Psoas muscle (tissue), 7 donors: ENCODE measurements at regions not wholly inside any gene's neighbourhood (a gene's known extent, or its start where the extent isn't known, plus 50 kb on each side); places are given as distances from the start of the nearest gene placed in this dataset.

Experiments used
- ATAC-seq, 4 donors: fragments of 200-7000 bp; cut with Tn5 transposase; one replicate each; pipeline ENCODE4 v1.9.1; 2020; ENCODE audit warnings: moderate library complexity in 3 of 4, mild to moderate bottlenecking in 2 of 4
- DNase-seq, 2 donors: peaks; one replicate each; pipeline ENCODE4 v3.0.0-alpha.2; 2020
- H3K27ac ChIP-seq: fragments of 200-600 bp; one replicate; pipeline ENCODE4 v1.8.0; 2022
- H3K27me3 ChIP-seq, 3 donors: fragments of 200-600 bp in 1 of 3; one replicate each; pipeline versions ENCODE4 v1.6.1 to v1.8.0; 2013 to 2022; ENCODE audit warnings: low read length in 2 of 3, mild to moderate bottlenecking in 2 of 3, moderate library complexity in 1 of 3; ENCODE audit not compliant: insufficient read depth in 3 of 3
- H3K36me3 ChIP-seq, 2 donors: fragments of 200-600 bp in 1 of 2; one replicate each; pipeline versions ENCODE4 v1.6.1 to v1.8.0; 2013 to 2022; ENCODE audit warnings: low read depth in 1 of 2, mild to moderate bottlenecking in 1 of 2, moderate library complexity in 1 of 2; ENCODE audit not compliant: insufficient read depth in 1 of 2
- H3K4me1 ChIP-seq: fragments of 200-600 bp; one replicate; pipeline ENCODE4 v1.8.0; 2022
- H3K4me3 ChIP-seq: fragments of 200-600 bp; one replicate; pipeline ENCODE4 v1.8.0; 2022; ENCODE audit warnings: mild to moderate bottlenecking
- H3K9me3 ChIP-seq: fragments of 200-600 bp; one replicate; pipeline ENCODE4 v1.8.0; 2022
- CTCF ChIP-seq: fragments of 200-600 bp; IDR thresholded peaks from one replicate; pipeline ENCODE4 v1.8.0; 2022; ENCODE audit warnings: antibody characterized with exemption
- WGBS, 3 donors: extraction: QIAGEN DNeasy Blood & Tissue Kit; methylation state at CpG; one replicate each; pipeline versions ENCODE4 v1.1.6 to v1.1.7; 2013; 5-methylcytosine and 5-hydroxymethylcytosine counted together
- intact Hi-C, 2 donors: fragments of 100-400 bp; cut with DNase I; formaldehyde crosslinking; loops; one replicate each; pipeline versions ENCODE4 v1.11.0 to v1.14.2; 2022
- donor health status: healthy with polysubstance abuse.
- donor health status: DM: no; HTN: no; CAD: no; lungs with moderate emphysema.
- donor health status: Bipolar disorder and iron deficiency.
- donor health status: healthy.
- donor health status: DM: yes; HTN: yes; CAD: no.
- donor health status: DM: no; HTN: no; CAD: no.
- donor health status: DM: yes; HTN: yes; CAD: no.

GRCh38 chr11:134876226-134876625, 464.2 kb upstream of the B3GAT1 start:
- DNase-seq (no peak), ATAC-seq (no peak)
- intact Hi-C loops, result no loop called here
- WGBS, 3 donors, result 72 to 82% (median 79%) methylated on average over 8 of the region's 8 CpGs
- Histone ChIP-seq H3K9me3 (no peaks in the 10 kb centered on the region), H3K27ac (no peak overlapping the region), H3K4me3 (no peak overlapping the region), H3K27me3 (peaks cover 0 to 5% (median 2%) of the 10 kb centered on the region in 3 donors), H3K36me3 (no peaks in the 10 kb centered on the region), H3K4me1 (no peaks in the 10 kb centered on the region)
- no peak for TF ChIP-seq CTCF

GRCh38 chr11:134866981-134867675, 455.1 kb upstream of the B3GAT1 start:
- Histone ChIP-seq H3K27me3 (peaks cover 0 to 4% (median 0%) of the 10 kb centered on the region in 3 donors), H3K4me1 (no peaks in the 10 kb centered on the region), H3K36me3 (no peaks in the 10 kb centered on the region), H3K4me3 (no peak overlapping the region), H3K9me3 (no peaks in the 10 kb centered on the region), H3K27ac (no peak overlapping the region)
- intact Hi-C loops, result no loop called here
- WGBS, 3 donors, result 79 to 84% (median 80%) methylated on average over 11 of the region's 11 CpGs
- ATAC-seq, result no peak
- no peak for DNase-seq
- TF ChIP-seq CTCF, result no peak

- Histone ChIP-seq H3K9me3 (no peaks in the 10 kb centered on the region), H3K4me1 (no peaks in the 10 kb centered on the region), H3K27me3 (peaks cover 0 to 4% (median 0%) of the 10 kb centered on the region in 3 donors), H3K36me3 (no peaks in the 10 kb centered on the region), H3K27ac (no peak overlapping the region), H3K4me3 (no peak overlapping the region)
- no peak for TF ChIP-seq CTCF
- DNase-seq (no peak), ATAC-seq (no peak)
- WGBS, 3 donors, result 52 to 62% (median 60%) methylated on average over 6 of the region's 6 CpGs
- intact Hi-C loops, result no loop called here
Observed at GRCh38 chr11:134866215-134866614, 454.2 kb upstream of the B3GAT1 start.

GRCh38 chr11:134864968-134865305, 452.9 kb upstream of the B3GAT1 start:
- H3K27ac ChIP-seq, result no peak overlapping the region
- WGBS, 3 donors, result 86 to 90% (median 89%) methylated on average over 6 of the region's 6 CpGs

More at GRCh38 chr11:134864968-134865305, 452.9 kb upstream of the B3GAT1 start:
- Histone ChIP-seq H3K4me3 (no peak overlapping the region), H3K27me3 (peaks cover 0 to 4% (median 0%) of the 10 kb centered on the region in 3 donors), H3K36me3 (no peaks in the 10 kb centered on the region), H3K9me3 (no peaks in the 10 kb centered on the region), H3K4me1 (no peaks in the 10 kb centered on the region)
- no peak for ATAC-seq
- intact Hi-C loops, result no loop called here
- no peak for TF ChIP-seq CTCF
- DNase-seq, result no peak
